K562 (cell line): ENCODE measurements at regions not wholly inside any gene's neighbourhood (a gene's known extent, or its start where the extent isn't known, plus 50 kb on each side); places are given as distances from the start of the nearest gene placed in this dataset.

Experiments used
- ATAC-seq: fragments of 200-7000 bp; cut with Tn5 transposase; 3 replicates; pipeline ENCODE4 v1.9.1; 2020; ENCODE audit warnings: moderate library complexity
- BruUV-seq: library from RNA; stranded (reverse); fragments of 400-500 nt; replicated peaks from 2 replicates; lab custom pipeline; 2021; lab: Mats Ljungman, UMichigan
- CTCF ChIA-PET: fragments of 300-600 bp; formaldehyde crosslinking; extraction: SDS; loops from one replicate; lab custom pipeline; 2021; ENCODE audit warnings: low intra/inter-chr PET ratio; lab: Yijun Ruan, JAX
- POLR2A ChIA-PET: fragments of 300-600, 350-650 bp; sonication (Branson Sonifier 250); formaldehyde crosslinking; extraction: SDS; loops from one replicate; lab custom pipeline; 2021; ENCODE audit warnings: antibody characterized with exemption, inconsistent platforms; lab: Yijun Ruan, JAX
- DNase-seq, 4 experiments: peaks; one replicate each; pipeline versions ENCODE4 v3.0.0 to v3.0.0-alpha.2; 2011 to 2018; ENCODE audit warnings: low spot score in 3 of 4, mixed read lengths in 3 of 4; ENCODE audit errors: extremely low read depth in 1 of 4
- FAIRE-seq: peaks from 2 replicates; lab custom pipeline; 2011; peaks lifted over from hg19 to GRCh38; lab: Jason Lieb, UNC
- H2AFZ ChIP-seq: 2 replicates; pipeline ENCODE4 v1.6.0; 2011; ENCODE audit warnings: low read depth, low read length, control low read depth, inconsistent platforms
- H3K27ac ChIP-seq: fragments of 200-600 bp; 3 replicates; pipeline ENCODE4 v1.8.0; 2011; ENCODE audit warnings: low read depth, mild to moderate bottlenecking, control low read depth, inconsistent platforms, low read length, moderate library complexity, mixed read lengths; ENCODE audit errors: extremely low read depth
- H3K27me3 ChIP-seq, 2 experiments: fragments of 300-600 bp in 1 of 2; 2 replicates in 1 of 2; 3 replicates in 1 of 2; pipeline versions ENCODE4 v1.6.0 to v1.8.0; 2011; ENCODE audit warnings: inconsistent platforms in 2 of 2, low read length in 2 of 2, mild to moderate bottlenecking in 1 of 2, mixed read lengths in 1 of 2, moderate library complexity in 1 of 2; ENCODE audit not compliant: control insufficient read depth in 2 of 2, insufficient read depth in 2 of 2
- H3K36me3 ChIP-seq: fragments of 300-600 bp; 3 replicates; pipeline ENCODE4 v1.8.0; 2011; ENCODE audit warnings: mild to moderate bottlenecking, low read length, inconsistent platforms; ENCODE audit not compliant: control insufficient read depth, insufficient read depth
- H3K4me1 ChIP-seq, 2 experiments: fragments of 200-600 bp in 1 of 2; replicated peaks in 1 of 2; 2 replicates in 1 of 2; 3 replicates in 1 of 2; pipeline versions ENCODE4 v1.5.1 to v1.8.0; 2011; ENCODE audit warnings: inconsistent platforms in 2 of 2, low read length in 2 of 2, mild to moderate bottlenecking in 1 of 2, mixed read lengths in 1 of 2, moderate library complexity in 1 of 2; ENCODE audit not compliant: control insufficient read depth in 2 of 2, insufficient read depth in 2 of 2
- H3K4me2 ChIP-seq: 2 replicates; pipeline ENCODE4 v1.6.1; 2011; ENCODE audit warnings: low read length, control low read depth, inconsistent platforms, mixed read lengths; ENCODE audit not compliant: insufficient read depth
- H3K4me3 ChIP-seq: fragments of 200-600 bp; sonication (generic), shearing (Covaris generic); 2 replicates; pipeline ENCODE4 v1.5.1; 2016; ENCODE audit warnings: control low read depth, inconsistent platforms
- H3K79me2 ChIP-seq: fragments of 200-600 bp; 3 replicates; pipeline ENCODE4 v1.8.0; 2011; ENCODE audit warnings: low read length, inconsistent platforms; ENCODE audit not compliant: control insufficient read depth, insufficient read depth
- H3K9ac ChIP-seq, 2 experiments: 2 replicates each; pipeline versions ENCODE4 v1.6.0 to v1.6.1; 2011; ENCODE audit warnings: low read depth in 2 of 2, low read length in 2 of 2, control low read depth in 1 of 2, inconsistent platforms in 1 of 2, mild to moderate bottlenecking in 1 of 2, mixed read lengths in 1 of 2; ENCODE audit not compliant: insufficient read depth in 1 of 2
- H3K9me1 ChIP-seq: one replicate; pipeline ENCODE4 v1.6.0; 2011; ENCODE audit warnings: inconsistent platforms, mild to moderate bottlenecking, low read length, moderate library complexity; ENCODE audit not compliant: control insufficient read depth, insufficient read depth
- H3K9me3 ChIP-seq: replicated peaks from 2 replicates; pipeline ENCODE4 v1.5.1; 2011; ENCODE audit warnings: low read depth, low read length, inconsistent platforms; ENCODE audit not compliant: control insufficient read depth, insufficient read depth
- H4K20me1 ChIP-seq: replicated peaks from 2 replicates; pipeline ENCODE4 v1.6.1; 2011; ENCODE audit warnings: low read length, inconsistent platforms, mixed read lengths; ENCODE audit not compliant: control insufficient read depth, insufficient read depth
- ETV6 ChIP-seq, 3 experiments: fragments of 150-350 bp in 1 of 3; sonication (generic) in 1 of 3; formaldehyde crosslinking in 1 of 3; IDR thresholded peaks; 2 replicates each; pipeline versions ENCODE4 v1.6.1 to v1.8.0; 2014 to 2022; ENCODE audit warnings: borderline replicate concordance in 2 of 3, low read depth in 2 of 3, antibody characterized with exemption in 1 of 3, low read length in 1 of 3, mild to moderate bottlenecking in 1 of 3, missing genetic modification reagents in 1 of 3
- SRSF3 ChIP-seq: fragments of 200-400 bp; formaldehyde crosslinking; IDR thresholded peaks from 2 replicates; pipeline ENCODE4 v1.6.1; 2016; ENCODE audit warnings: mild to moderate bottlenecking, low read length, moderate library complexity; ENCODE audit not compliant: insufficient read depth
- ZFP36 ChIP-seq: fragments of 150-350 bp; IDR thresholded peaks from 2 replicates; pipeline ENCODE4 v1.6.1; 2018; ENCODE audit warnings: low read length, low read depth; ENCODE audit not compliant: partially characterized antibody
- ZNF124 ChIP-seq: sonication (generic); formaldehyde crosslinking; IDR thresholded peaks from 2 replicates; pipeline ENCODE4 v1.8.1; 2022; ENCODE audit warnings: missing genetic modification reagents
- ZNF253 ChIP-seq: fragments of 250-450 bp; sonication (Bioruptor Pico); conservative IDR thresholded peaks from 2 replicates; pipeline ENCODE4 v1.6.1; 2021; ENCODE audit warnings: mild to moderate bottlenecking
- WGBS: fragments of 100-300 bp; shearing (Covaris generic); methylation state at CpG from one replicate; pipeline ENCODE4 v1.1.6; 2016; ENCODE audit warnings: low coverage, mixed read lengths; ENCODE audit not compliant: insufficient coverage; ENCODE audit errors: missing lambda C conversion rate; 5-methylcytosine and 5-hydroxymethylcytosine counted together
- in situ Hi-C: fragments of 300-500 bp; cut with MboI; formaldehyde crosslinking; loops from 4 replicates; pipeline ENCODE4 v1.15.0; 2018; ENCODE audit warnings: inconsistent platforms, mixed read lengths
- intact Hi-C: fragments of 100-400 bp; cut with micrococcal nuclease; formaldehyde crosslinking; loops from 2 replicates; pipeline ENCODE4 v1.14.2; 2022
- TF ChIP-seq, protein P1 (sequence below): sonication (generic); formaldehyde crosslinking; IDR thresholded peaks from 2 replicates; pipeline ENCODE4 v1.8.1; 2023; ENCODE audit warnings: mild to moderate bottlenecking, missing genetic modification reagents

DNA sequence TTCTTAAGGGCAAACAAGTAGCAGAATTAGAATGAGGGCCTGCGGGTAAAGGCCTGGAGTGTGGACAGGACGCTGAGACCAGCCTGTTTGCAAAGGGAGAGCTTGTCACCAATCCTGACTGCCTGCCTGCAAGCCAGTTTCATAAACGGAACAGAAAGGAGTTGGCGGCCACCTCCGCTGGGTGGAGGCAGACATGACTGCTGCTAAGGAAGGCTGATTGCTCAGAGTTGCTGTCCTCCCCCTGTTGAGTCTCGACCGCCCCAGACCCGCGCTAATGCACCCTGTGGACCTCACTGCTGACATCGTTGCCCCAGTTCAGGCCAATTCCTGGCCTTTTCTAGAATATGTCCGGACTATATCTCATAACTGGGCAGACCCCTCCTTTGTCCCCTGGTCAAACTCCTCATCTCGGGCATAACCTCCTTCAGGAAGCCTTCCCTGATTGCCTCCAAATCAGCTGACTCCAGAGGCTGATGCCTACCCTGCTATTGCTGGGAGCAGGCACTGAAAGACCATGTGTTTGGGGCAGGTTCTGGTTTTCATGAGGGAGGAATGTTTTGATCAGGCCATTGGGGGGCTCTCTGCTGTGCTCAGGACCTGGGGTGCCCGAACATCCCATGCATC lies 153.0 kb upstream of the CIBAR2 start:
- H3K27ac ChIP-seq = no peak overlapping the region
- TF ChIP-seq ZFP36 (peak; percentile 93), ZNF253 (CRISPR knock-in tag) (no peak), SRSF3 (no peak), ETV6 (IDR thresholded peaks at IDR 0.05; ENCODE audit: borderline replicate concordance in 1 of 2, low read depth in 2 of 2, low read length in 1 of 2) (no peak), ETV6 (CRISPR knock-in tag; IDR thresholded peaks at IDR 0.05; ENCODE audit: borderline replicate concordance) (no peak), ZNF124 (no peak)
- TF ChIP-seq, protein P1, sequence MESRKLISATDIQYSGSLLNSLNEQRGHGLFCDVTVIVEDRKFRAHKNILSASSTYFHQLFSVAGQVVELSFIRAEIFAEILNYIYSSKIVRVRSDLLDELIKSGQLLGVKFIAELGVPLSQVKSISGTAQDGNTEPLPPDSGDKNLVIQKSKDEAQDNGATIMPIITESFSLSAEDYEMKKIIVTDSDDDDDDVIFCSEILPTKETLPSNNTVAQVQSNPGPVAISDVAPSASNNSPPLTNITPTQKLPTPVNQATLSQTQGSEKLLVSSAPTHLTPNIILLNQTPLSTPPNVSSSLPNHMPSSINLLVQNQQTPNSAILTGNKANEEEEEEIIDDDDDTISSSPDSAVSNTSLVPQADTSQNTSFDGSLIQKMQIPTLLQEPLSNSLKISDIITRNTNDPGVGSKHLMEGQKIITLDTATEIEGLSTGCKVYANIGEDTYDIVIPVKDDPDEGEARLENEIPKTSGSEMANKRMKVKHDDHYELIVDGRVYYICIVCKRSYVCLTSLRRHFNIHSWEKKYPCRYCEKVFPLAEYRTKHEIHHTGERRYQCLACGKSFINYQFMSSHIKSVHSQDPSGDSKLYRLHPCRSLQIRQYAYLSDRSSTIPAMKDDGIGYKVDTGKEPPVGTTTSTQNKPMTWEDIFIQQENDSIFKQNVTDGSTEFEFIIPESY (CRISPR knock-in tag) = peak; percentile 98
- in situ Hi-C loops = no loop called here
- peaks cover 75% of the 10 kb centered on the region for H4K20me1 ChIP-seq
- ChIA-PET CTCF (no interaction called here), POLR2A (interaction anchor here (0.6 to 1.7 kb wide), 4 partner anchors 9 to 89 kb away, joined by 3 to 11 read pairs (median 4); no protein-coding TSS in a partner anchor)
- H3K27me3 ChIP-seq = no peaks in the 10 kb centered on the region
- no peaks in the 10 kb centered on the region for H3K79me2 ChIP-seq
- no peak overlapping the region for H2AFZ ChIP-seq
- FAIRE-seq = peak; percentile 58
- H3K9me1 ChIP-seq = no peaks in the 10 kb centered on the region
- H3K9me3 ChIP-seq = no peaks in the 10 kb centered on the region
- intact Hi-C loops = no loop called here
- WGBS = 72% methylated on average over 13 of the region's 13 CpGs
- ATAC-seq = peak; percentile 18
- DNase-seq = no peak
- no TSS peak for BruUV-seq
- H3K36me3 ChIP-seq = no peaks in the 10 kb centered on the region
- H3K4me2 ChIP-seq = no peak overlapping the region
- peaks cover 17 to 57% of the 10 kb centered on the region in 2 experiments; a peak in 4 of 5 replicates for H3K4me1 ChIP-seq
- H3K9ac ChIP-seq = peak overlapping the region in 1 of 2 experiments; percentile 72; a peak in 1 of 4 replicates
- no peak overlapping the region for H3K4me3 ChIP-seq
